Motor neuron (in vitro differentiated cells): ENCODE measurements at regions not wholly inside any gene's neighbourhood (a gene's known extent, or its start where the extent isn't known, plus 50 kb on each side); places are given as distances from the start of the nearest gene placed in this dataset.
"Not testable (repeated sequence)": the region's sequence is repeated elsewhere in the genome, so short reads cannot be mapped to it uniquely, and the experiment has no call there.

Experiments
- ATAC-seq, 8 experiments: fragments of 200-7000 bp; cut with Tn5 transposase; replicated peaks in 6 of 8; 2 replicates each; pipeline ENCODE4 v1.8.0; 2021; ENCODE audit warnings: mild to moderate bottlenecking in 8 of 8, moderate library complexity in 8 of 8
- H3K27ac ChIP-seq, 2 donors: fragments of 250-450 bp; sonication (Bioruptor Pico); 2 replicates each; pipeline ENCODE4 v1.9.0; 2021; ENCODE audit warnings: antibody characterized with exemption in 2 of 2, mild to moderate bottlenecking in 2 of 2, moderate library complexity in 1 of 2
- H3K4me1 ChIP-seq, 2 donors: fragments of 250-450 bp; sonication (Bioruptor Pico); replicated peaks in 1 of 2; 2 replicates each; pipeline ENCODE4 v1.6.1; 2021; ENCODE audit warnings: antibody characterized with exemption in 2 of 2, mild to moderate bottlenecking in 2 of 2, moderate library complexity in 1 of 2
- H3K4me3 ChIP-seq, 5 donors: fragments of 250-450 bp; sonication (Bioruptor Pico); 2 replicates each; pipeline ENCODE4 v1.9.0; 2021; ENCODE audit warnings: antibody characterized with exemption in 5 of 5, mild to moderate bottlenecking in 5 of 5, moderate library complexity in 4 of 5
- WGBS, 10 experiments: fragments of 450-650 bp; shearing (Covaris generic); methylation state at CpG; one replicate each; pipeline ENCODE4 v1.0.0; 2022; 5-methylcytosine and 5-hydroxymethylcytosine counted together
- in situ Hi-C, 9 experiments: fragments of 400-800 bp; cut with MboI; loops; one replicate each; pipeline ENCODE4 v1.15.0; 2021; ENCODE audit warnings: low sequenced_read_pairs in 9 of 9, low pct_unique_long_range_greater_than_20kb in 2 of 9; ENCODE audit not compliant: unreplicated experiment in 9 of 9

GRCh38 chr3:153855772-153856171 lies 265.4 kb upstream of the ARHGEF26 start:
- in situ Hi-C loops, result no loop called here

GRCh38 chr3:153856932-153857331 lies 264.3 kb upstream of the ARHGEF26 start:
- ATAC-seq, result no peak
- Histone ChIP-seq H3K4me3 (no peak overlapping the region), H3K27ac (no peak overlapping the region), H3K4me1 (no peaks in the 10 kb centered on the region)
- 40 to 100% (median 86%) methylated on average over 1 of the region's 1 CpG; no CpG with 5 or more reads in 3 of the 10 experiments for WGBS, 10 experiments
- in situ Hi-C loops, result no loop called here

More at GRCh38 chr3:153855772-153856171, 265.4 kb upstream of the ARHGEF26 start:
- Histone ChIP-seq H3K27ac (no peak overlapping the region), H3K4me1 (no peaks in the 10 kb centered on the region), H3K4me3 (no peak overlapping the region)
- 0 to 100% (median 80%) methylated on average over 1 of the region's 1 CpG; no CpG with 5 or more reads in 7 of the 10 experiments for WGBS, 10 experiments
- ATAC-seq, result no peak

GRCh38 chr3:153864793-153865192 lies 256.4 kb upstream of the ARHGEF26 start:
- peak in 2 of 8 experiments; percentile 10 to 63 for ATAC-seq
- 73 to 100% (median 75%) methylated on average over 1 to 2 of the region's 2 CpGs; no CpG with 5 or more reads in 7 of the 10 experiments for WGBS, 10 experiments

GRCh38 chr3:153866901-153867300 lies 254.3 kb upstream of the ARHGEF26 start:
- no peak overlapping the region for H3K4me3 ChIP-seq
- in situ Hi-C loops, result no loop called here
- H3K4me1 ChIP-seq, result no peaks in the 10 kb centered on the region
- no peak for ATAC-seq
- H3K27ac ChIP-seq, result no peak overlapping the region

More at GRCh38 chr3:153864793-153865192, 256.4 kb upstream of the ARHGEF26 start:
- H3K4me1 ChIP-seq, result no peaks in the 10 kb centered on the region
- in situ Hi-C loops, result no loop called here
- no peak overlapping the region for H3K4me3 ChIP-seq
- no peak overlapping the region for H3K27ac ChIP-seq

- H3K27ac ChIP-seq, H3K4me3 ChIP-seq, H3K4me1 ChIP-seq, ATAC-seq, in situ Hi-C loops: not testable (repeated sequence)
- 0 to 100% (median 57%) methylated on average over 1 to 2 of the region's 2 CpGs; no CpG with 5 or more reads in 2 of the 10 experiments for WGBS, 10 experiments
Measured at GRCh38 chr3:153874348-153874747, 246.8 kb upstream of the ARHGEF26 start.

- Histone ChIP-seq H3K4me1 (peaks cover 0 to 2% of the 10 kb centered on the region in 2 donors), H3K27ac (no peak overlapping the region), H3K4me3 (no peak overlapping the region)
- 50 to 100% (median 75%) methylated on average over 1 to 2 of the region's 2 CpGs; no CpG with 5 or more reads in 2 of the 10 experiments for WGBS, 10 experiments
- in situ Hi-C loops, result no loop called here
- ATAC-seq, result no peak
Measured at GRCh38 chr3:153880493-153880892, 240.7 kb upstream of the ARHGEF26 start.

GRCh38 chr3:153881201-153881600 lies 240.0 kb upstream of the ARHGEF26 start:
- Histone ChIP-seq H3K4me3 (no peak overlapping the region), H3K27ac (no peak overlapping the region), H3K4me1 (no peaks in the 10 kb centered on the region)
- WGBS, 10 experiments, result 34 to 98% (median 94%) methylated on average over 4 to 7 of the region's 7 CpGs
- in situ Hi-C loops, result no loop called here
- no peak for ATAC-seq

- Histone ChIP-seq H3K4me3 (no peak overlapping the region), H3K27ac (no peak overlapping the region), H3K4me1 (no peaks in the 10 kb centered on the region)
- in situ Hi-C loops, result no loop called here
- 4 to 94% (median 56%) methylated on average over 1 to 2 of the region's 2 CpGs; no CpG with 5 or more reads in 2 of the 10 experiments for WGBS, 10 experiments
- ATAC-seq, result no peak
Measured at GRCh38 chr3:153885359-153885758, 235.8 kb upstream of the ARHGEF26 start.

- no peaks in the 10 kb centered on the region for H3K4me1 ChIP-seq
- no peak for ATAC-seq
- no peak overlapping the region for H3K27ac ChIP-seq
- H3K4me3 ChIP-seq, result no peak overlapping the region
- WGBS, 10 experiments, result 6 to 88% (median 50%) methylated on average over 1 to 2 of the region's 2 CpGs
- in situ Hi-C loops, result no loop called here
Measured at GRCh38 chr3:153889905-153890334, 231.3 kb upstream of the ARHGEF26 start.

- H3K4me3 ChIP-seq, result no peak overlapping the region
- peaks cover 0 to 2% of the 10 kb centered on the region in 2 donors for H3K4me1 ChIP-seq
- H3K27ac ChIP-seq, result no peak overlapping the region
- no peak for ATAC-seq
- in situ Hi-C loops, result no loop called here
- 6 to 100% (median 79%) methylated on average over 1 to 5 of the region's 5 CpGs; no CpG with 5 or more reads in 1 of the 10 experiments for WGBS, 10 experiments
Measured at GRCh38 chr3:153892126-153892525, 229.1 kb upstream of the ARHGEF26 start.

- 60 to 100% (median 83%) methylated on average over 1 of the region's 1 CpG; no CpG with 5 or more reads in 3 of the 10 experiments for WGBS, 10 experiments
- H3K4me3 ChIP-seq, result no peak overlapping the region
- no peak overlapping the region for H3K27ac ChIP-seq
- in situ Hi-C loops, result no loop called here
- H3K4me1 ChIP-seq, result peaks cover 0 to 2% of the 10 kb centered on the region in 2 donors
- ATAC-seq, result no peak
Measured at GRCh38 chr3:153894857-153895256, 226.3 kb upstream of the ARHGEF26 start.

- Histone ChIP-seq H3K4me3 (no peak overlapping the region), H3K4me1 (peaks cover 0 to 2% of the 10 kb centered on the region in 2 donors), H3K27ac (no peak overlapping the region)
- WGBS, 10 experiments, result 0 to 100% (median 65%) methylated on average over 1 to 2 of the region's 2 CpGs; no CpG with 5 or more reads in 1 of the 10 experiments
- no peak for ATAC-seq
- in situ Hi-C loops, result no loop called here
Measured at GRCh38 chr3:153896197-153896596, 225.0 kb upstream of the ARHGEF26 start.

- 0 to 100% (median 54%) methylated on average over 1 to 3 of the region's 3 CpGs for WGBS, 10 experiments
- no peak for ATAC-seq
- H3K4me3 ChIP-seq, result no peak overlapping the region
- no peak overlapping the region for H3K27ac ChIP-seq
- in situ Hi-C loops, result no loop called here
- H3K4me1 ChIP-seq, result peaks cover 0 to 2% of the 10 kb centered on the region in 2 donors
Measured at GRCh38 chr3:153897025-153897723, 224.0 kb upstream of the ARHGEF26 start.

- no peak overlapping the region for H3K27ac ChIP-seq
- no peak for ATAC-seq
- no peak overlapping the region for H3K4me3 ChIP-seq
- in situ Hi-C loops, result no loop called here
- H3K4me1 ChIP-seq, result peaks cover 0 to 2% of the 10 kb centered on the region in 2 donors
Measured at GRCh38 chr3:153897842-153898241, 223.3 kb upstream of the ARHGEF26 start.
